ENCODE measurements at regions not wholly inside any gene's neighbourhood (a gene's known extent, or its start where the extent isn't known, plus 50 kb on each side); places are given as distances from the start of the nearest gene placed in this dataset.

- H3K4me2 ChIP-seq (ENCODE audit: insufficient read depth in 1 of 2, low read depth in 2 of 2, low read length in 2 of 2): no peak overlapping the region
- no peaks in the 10 kb centered on the region for H3K79me2 ChIP-seq (ENCODE audit: control insufficient read depth in 1 of 2, insufficient read depth in 2 of 2, low read length in 2 of 2)
- H3K23ac ChIP-seq (ENCODE audit: insufficient read length): no peak overlapping the region
- no peak overlapping the region for H3K56ac ChIP-seq (replicated peaks; ENCODE audit: insufficient read length, low read depth, low read length)
- no peak overlapping the region for H2BK5ac ChIP-seq (ENCODE audit: low read depth, low read length)
- no peak overlapping the region for H3K9ac ChIP-seq (replicated peaks in 1 of 4; ENCODE audit: extremely low read depth in 1 of 4, low read depth in 3 of 4, low read length in 3 of 4)
- no peaks in the 10 kb centered on the region for H3K27me3 ChIP-seq (replicated peaks in 1 of 4; ENCODE audit: control insufficient read depth in 3 of 4, extremely low read depth in 1 of 4, insufficient read depth in 3 of 4, low read length in 3 of 4)
- no peak overlapping the region for H3K18ac ChIP-seq (ENCODE audit: extremely low read depth, low read length)
- no peaks in the 10 kb centered on the region for H3K9me3 ChIP-seq (ENCODE audit: insufficient read depth in 2 of 2, low read depth in 1 of 2, low read length in 1 of 2)
- FAIRE-seq: no peak
- WGBS, 2 experiments (ENCODE audit: extremely low coverage in 1 of 2, insufficient coverage in 1 of 2, insufficient read length in 1 of 2, insufficient replicate concordance in 2 of 2, low coverage in 1 of 2, low lambda C conversion rate in 2 of 2, missing lambda C conversion rate in 1 of 2): 83% methylated on average over 1 of the region's 1 CpG; no CpG with 5 or more reads in 1 of the 2 experiments
- H2AK5ac ChIP-seq (ENCODE audit: low read depth, low read length): no peak overlapping the region
- H3K79me1 ChIP-seq (ENCODE audit: low read depth, low read length): no peaks in the 10 kb centered on the region
- H3K36me3 ChIP-seq (ENCODE audit: control insufficient read depth in 2 of 4, insufficient read depth in 4 of 4, low read length in 3 of 4): no peaks in the 10 kb centered on the region
- no peak overlapping the region for H2AFZ ChIP-seq (ENCODE audit: low read length)
- H3K23me2 ChIP-seq (ENCODE audit: low read depth, low read length): no peaks in the 10 kb centered on the region; the same call in 1 of the 2 replicates
- no peak overlapping the region for H3K27ac ChIP-seq (ENCODE audit: low read depth, low read length)
- no peak overlapping the region for H4K8ac ChIP-seq (ENCODE audit: extremely low read depth, insufficient read depth, low read length)
- no peak overlapping the region for H4K91ac ChIP-seq (replicated peaks; ENCODE audit: insufficient read length, low read length)
- H4K20me1 ChIP-seq (replicated peaks in 1 of 2; ENCODE audit: control insufficient read depth in 1 of 2, insufficient read depth in 2 of 2, low read length in 2 of 2): no peaks in the 10 kb centered on the region
- no peak overlapping the region for H2BK15ac ChIP-seq (ENCODE audit: low read length)
- no peak overlapping the region for H2BK120ac ChIP-seq (replicated peaks; ENCODE audit: low read depth, low read length)
- no peak overlapping the region for H4K5ac ChIP-seq (ENCODE audit: insufficient read length, low read depth, low read length)
- ChIA-PET CTCF (ENCODE audit: partially characterized antibody) (interaction anchor here (0.6 to 1.8 kb wide), 3 partner anchors 11 to 747 kb away, joined by 3 to 5 read pairs (median 3); no protein-coding TSS in a partner anchor), POLR2A (ENCODE audit: partially characterized antibody) (interaction anchor here (0.5 to 1.1 kb wide), 2 partner anchors 14 to 553 kb away, joined by 3 read pairs; no protein-coding TSS in a partner anchor)
- TF ChIP-seq RFX5 (IDR thresholded peaks at IDR 0.05; ENCODE audit: borderline replicate concordance, low read depth, low read length) (no peak), SP1 (IDR thresholded peaks at IDR 0.05; ENCODE audit: low read depth, low read length) (no peak), HDAC6 (IDR thresholded peaks at IDR 0.05; ENCODE audit: low read depth, low read length) (no peak), CBX8 (IDR thresholded peaks at IDR 0.05; ENCODE audit: borderline replicate concordance, low read depth, low read length) (no peak), KDM1A (IDR thresholded peaks at IDR 0.05; ENCODE audit: borderline replicate concordance, low read length) (no peak), HDAC2 (IDR thresholded peaks at IDR 0.05; ENCODE audit: borderline replicate concordance in 1 of 2, low read depth in 2 of 2, low read length in 2 of 2) (no peak), EP300 (IDR thresholded peaks at IDR 0.05; ENCODE audit: borderline replicate concordance in 1 of 2, low read depth in 2 of 2, low read length in 2 of 2) (no peak)
- H3K4me1 ChIP-seq (replicated peaks in 1 of 4; ENCODE audit: control insufficient read depth in 3 of 4, insufficient read depth in 4 of 4, low read length in 3 of 4): peaks cover 0 to 4% (median 0%) of the 10 kb centered on the region in 4 experiments; a peak in 1 of 7 replicates
- H2BK20ac ChIP-seq (ENCODE audit: low read length): no peak overlapping the region
- no peak overlapping the region for H3K4ac ChIP-seq (replicated peaks; ENCODE audit: insufficient read length, low read depth, low read length)
- no peak overlapping the region for H2BK12ac ChIP-seq (ENCODE audit: low read depth, low read length)
- no peak overlapping the region for H3K4me3 ChIP-seq (ENCODE audit: extremely low read depth in 1 of 4, insufficient read depth in 2 of 4, low read depth in 3 of 4, low read length in 4 of 4)
- DNase-seq (ENCODE audit: low read depth in 1 of 2, low spot score in 2 of 2): no peak
- no peak overlapping the region for H3K14ac ChIP-seq (ENCODE audit: insufficient read length)
Measured at GRCh38 chr10:35716776-35717175, 74.7 kb upstream of the FZD8 start.
